Fibroblast of the aortic adventitia (primary cell): ENCODE measurements at regions not wholly inside any gene's neighbourhood (a gene's known extent, or its start where the extent isn't known, plus 50 kb on each side); places are given as distances from the start of the nearest gene placed in this dataset.
"Not testable (repeated sequence)": the region's sequence is repeated elsewhere in the genome, so short reads cannot be mapped to it uniquely, and the experiment has no call there.

Experiments used
- DNase-seq: peaks from one replicate; pipeline ENCODE4 v3.0.0-alpha.2; 2010; ENCODE audit warnings: low read depth
- H3K4me3 ChIP-seq: 2 replicates; pipeline ENCODE4 v1.5.1; 2011; ENCODE audit warnings: low read depth, mild to moderate bottlenecking, control low read depth, low read length, moderate library complexity
- TF ChIP-seq, protein P1 (sequence below): IDR thresholded peaks from 2 replicates; pipeline ENCODE4 v1.5.1; 2011; ENCODE audit warnings: mild to moderate bottlenecking, low read length, control low read depth, inconsistent platforms; ENCODE audit not compliant: insufficient read depth

DNA sequence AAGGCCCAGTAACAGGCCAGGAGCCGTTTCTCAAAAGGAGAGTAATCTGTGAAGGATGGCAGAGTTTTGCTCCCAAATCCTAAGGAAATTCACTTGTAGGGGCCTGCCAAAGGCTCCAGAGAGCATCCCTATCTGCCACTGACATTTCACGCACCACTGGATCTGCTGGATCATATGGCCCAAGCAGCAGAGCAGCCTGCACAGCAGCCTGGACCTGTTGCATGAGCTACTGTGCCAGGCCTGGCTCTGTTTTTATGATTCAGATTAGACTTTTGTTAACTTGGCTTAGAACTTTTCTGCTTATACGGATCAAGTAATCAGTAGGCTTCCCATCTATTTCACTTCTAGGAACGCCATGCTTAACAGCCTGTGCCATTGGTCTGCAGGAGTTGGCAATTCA, 70.7 kb downstream of the CHRD start:
- H3K4me3 ChIP-seq, result no peak overlapping the region
- TF ChIP-seq, protein P1, sequence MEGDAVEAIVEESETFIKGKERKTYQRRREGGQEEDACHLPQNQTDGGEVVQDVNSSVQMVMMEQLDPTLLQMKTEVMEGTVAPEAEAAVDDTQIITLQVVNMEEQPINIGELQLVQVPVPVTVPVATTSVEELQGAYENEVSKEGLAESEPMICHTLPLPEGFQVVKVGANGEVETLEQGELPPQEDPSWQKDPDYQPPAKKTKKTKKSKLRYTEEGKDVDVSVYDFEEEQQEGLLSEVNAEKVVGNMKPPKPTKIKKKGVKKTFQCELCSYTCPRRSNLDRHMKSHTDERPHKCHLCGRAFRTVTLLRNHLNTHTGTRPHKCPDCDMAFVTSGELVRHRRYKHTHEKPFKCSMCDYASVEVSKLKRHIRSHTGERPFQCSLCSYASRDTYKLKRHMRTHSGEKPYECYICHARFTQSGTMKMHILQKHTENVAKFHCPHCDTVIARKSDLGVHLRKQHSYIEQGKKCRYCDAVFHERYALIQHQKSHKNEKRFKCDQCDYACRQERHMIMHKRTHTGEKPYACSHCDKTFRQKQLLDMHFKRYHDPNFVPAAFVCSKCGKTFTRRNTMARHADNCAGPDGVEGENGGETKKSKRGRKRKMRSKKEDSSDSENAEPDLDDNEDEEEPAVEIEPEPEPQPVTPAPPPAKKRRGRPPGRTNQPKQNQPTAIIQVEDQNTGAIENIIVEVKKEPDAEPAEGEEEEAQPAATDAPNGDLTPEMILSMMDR, result no peak
- DNase-seq, result no peak

DNA sequence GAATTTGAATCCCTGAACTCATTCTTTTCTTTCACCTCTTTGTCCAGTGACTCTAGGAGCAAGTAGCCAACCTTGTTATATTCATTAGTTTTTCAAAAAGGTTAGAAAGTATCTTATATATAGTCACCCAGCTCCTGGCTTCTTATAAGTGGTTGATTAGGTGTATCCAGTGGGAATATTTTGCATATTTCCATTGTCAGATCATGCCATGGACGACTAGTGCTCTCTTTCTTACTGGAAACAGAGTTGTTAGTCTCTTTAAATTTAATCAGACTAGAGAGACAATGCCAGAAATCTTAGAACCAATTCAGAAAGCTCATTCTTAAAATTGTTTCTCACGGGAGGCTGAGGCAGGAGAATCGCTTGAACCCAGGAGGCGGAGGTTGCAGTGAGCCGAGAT, 73.4 kb downstream of the CHRD start:
- DNase-seq, result peak; percentile 15
- H3K4me3 ChIP-seq, result no peak overlapping the region
- TF ChIP-seq, protein P1, result no peak

DNA sequence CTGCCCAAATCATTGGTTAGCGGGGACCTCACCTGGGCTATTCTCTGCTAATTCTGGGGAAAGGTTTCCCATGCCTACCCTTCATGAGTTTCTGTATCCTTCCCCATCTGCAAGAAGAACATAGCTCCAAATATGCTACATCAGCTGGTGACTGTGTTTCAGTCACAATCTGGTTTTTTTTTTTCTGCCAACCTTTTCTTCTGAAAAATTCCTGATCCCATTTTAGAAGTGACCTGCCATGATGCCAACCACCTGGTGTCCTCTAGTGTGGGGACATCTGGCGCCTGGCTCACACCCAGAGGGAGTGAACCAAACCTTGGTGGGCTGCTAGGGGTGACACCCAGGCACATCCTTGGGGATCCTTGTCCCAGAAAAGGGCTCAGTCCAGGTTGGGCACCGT, 76.1 kb downstream of the CHRD start:
- DNase-seq, result no peak
- TF ChIP-seq, protein P1, result no peak
- no peak overlapping the region for H3K4me3 ChIP-seq

DNA sequence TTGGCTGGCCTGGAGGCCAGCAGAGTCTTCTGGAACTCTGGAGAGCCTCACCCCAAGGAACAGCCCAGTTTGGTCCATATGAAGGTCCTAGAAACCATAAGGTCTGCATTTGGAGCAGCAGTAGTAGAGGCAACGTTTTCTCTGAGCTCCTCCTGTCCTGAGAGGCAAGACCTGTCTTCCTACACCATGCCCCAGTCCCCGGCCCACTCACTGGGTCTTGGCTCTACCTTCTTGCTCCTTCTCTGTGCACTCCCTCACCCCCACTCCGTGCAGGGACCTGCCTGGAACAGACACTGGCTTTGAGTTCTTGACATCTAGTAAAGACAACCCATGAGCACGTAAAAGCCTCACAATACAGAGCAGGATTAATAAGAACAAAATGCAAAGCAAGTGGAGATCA, 76.6 kb downstream of the CHRD start:
- H3K4me3 ChIP-seq, result no peak overlapping the region
- DNase-seq, result no peak
- TF ChIP-seq, protein P1, result no peak

DNA sequence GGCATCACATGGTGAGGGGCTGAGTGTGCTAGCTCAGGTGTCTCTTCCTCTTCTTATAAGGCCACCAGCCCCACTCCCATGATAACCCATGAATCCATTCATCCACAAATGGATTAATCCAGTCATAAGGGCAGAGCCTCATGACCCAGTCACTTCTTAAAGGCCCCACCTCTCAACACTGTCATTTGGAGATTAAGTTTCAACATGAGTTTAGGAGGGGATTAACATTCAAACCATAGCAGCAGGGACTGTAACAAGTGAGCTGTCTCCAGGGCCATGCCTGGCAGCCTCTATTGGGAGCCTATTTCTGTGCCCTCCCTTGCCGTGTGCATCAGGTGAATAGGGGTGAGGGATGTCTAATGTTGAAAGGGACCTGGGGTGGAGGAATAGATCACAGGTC, 77.5 kb downstream of the CHRD start:
- H3K4me3 ChIP-seq, result no peak overlapping the region
- TF ChIP-seq, protein P1, result no peak
- DNase-seq, result no peak

DNA sequence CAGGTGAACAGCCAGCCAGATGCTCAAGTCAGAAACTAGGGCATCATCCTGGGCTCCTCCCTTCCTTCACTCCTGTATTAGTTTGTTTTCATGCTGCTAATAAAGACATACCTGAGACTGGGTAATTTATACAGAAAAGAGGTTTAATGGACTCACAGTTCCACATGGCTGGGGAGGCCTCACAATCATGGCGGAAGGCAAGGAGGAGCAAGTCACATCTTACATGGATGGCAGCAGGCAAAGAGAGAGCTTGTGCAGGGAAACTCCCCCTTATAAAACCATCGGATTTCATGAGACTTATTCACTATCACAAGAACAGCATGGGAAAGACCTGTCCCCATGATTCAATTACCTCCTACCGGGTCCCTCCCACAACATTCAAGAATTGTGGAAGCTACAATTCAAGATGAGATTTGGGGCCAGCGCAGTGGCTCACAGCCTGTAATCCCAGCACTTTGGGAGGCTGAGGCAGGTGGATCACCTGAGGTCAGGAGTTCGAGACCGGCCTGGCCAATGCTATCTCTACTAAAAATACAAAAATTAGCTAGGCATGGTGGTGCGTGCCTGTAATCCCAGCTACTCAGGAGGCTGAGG, 78.0 kb downstream of the CHRD start:
- H3K4me3 ChIP-seq, DNase-seq: not testable (repeated sequence)

DNA sequence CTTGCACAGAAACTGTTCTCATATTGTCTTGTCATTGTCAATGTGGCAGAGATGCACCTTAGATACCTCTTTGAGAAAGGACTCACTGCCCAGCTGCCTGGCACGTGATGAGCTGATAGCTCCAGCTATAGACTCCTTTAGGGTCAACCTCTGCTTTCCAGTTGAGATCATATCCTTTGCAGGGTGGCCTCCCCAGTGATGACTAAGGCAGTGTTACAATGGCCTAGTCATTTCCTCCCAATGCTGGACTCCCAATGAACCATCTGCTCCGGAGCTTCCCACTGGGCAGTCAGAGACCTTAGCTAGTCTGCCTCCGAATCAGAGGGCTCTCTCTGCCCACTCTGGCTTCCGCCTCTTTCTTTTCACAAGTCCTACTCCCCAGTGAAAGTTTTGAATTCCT, 79.5 kb downstream of the CHRD start:
- TF ChIP-seq, protein P1, result no peak
- DNase-seq, result peak; percentile 71
- H3K4me3 ChIP-seq, result no peak overlapping the region

DNA sequence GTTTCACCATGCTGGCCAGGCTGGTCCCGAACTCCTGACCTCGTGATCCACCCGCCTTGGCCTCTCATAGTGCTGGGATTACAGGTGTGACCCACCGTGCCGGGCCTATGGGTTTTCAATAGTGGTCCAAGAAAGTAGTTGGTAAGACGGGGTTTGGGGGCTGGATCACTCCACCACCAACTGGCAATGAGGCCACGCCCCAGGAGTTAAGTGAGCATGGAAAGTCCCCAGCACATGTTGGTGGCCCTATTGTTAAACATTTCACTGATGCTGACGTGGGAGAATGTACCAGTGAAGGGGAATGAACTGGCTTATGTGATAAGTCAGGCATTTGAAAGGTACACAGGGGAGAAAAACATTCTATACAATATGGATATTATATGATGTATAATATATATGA, 80.4 kb downstream of the CHRD start:
- no peak overlapping the region for H3K4me3 ChIP-seq
- no peak for DNase-seq
- TF ChIP-seq, protein P1, result no peak
